Spleen (tissue), 11 donors: ENCODE measurements at regions not wholly inside any gene's neighbourhood (a gene's known extent, or its start where the extent isn't known, plus 50 kb on each side); places are given as distances from the start of the nearest gene placed in this dataset.

Source experiments
- DNase-seq: peaks from one replicate; pipeline ENCODE4 v3.0.0-alpha.2; 2020
- H3K27ac ChIP-seq, 8 donors: fragments of 200-600 bp; sonication (generic) in 7 of 8; 1 replicate in 4 of 8; 2 replicates in 4 of 8; pipeline versions ENCODE4 v1.5.0 to v1.8.0; 2016 to 2021; ENCODE audit warnings: inconsistent platforms in 4 of 8, mild to moderate bottlenecking in 4 of 8, moderate library complexity in 1 of 8
- H3K27me3 ChIP-seq, 7 donors: fragments of 200-600 bp; sonication (generic) in 6 of 7; replicated peaks in 1 of 7; 1 replicate in 4 of 7; 2 replicates in 3 of 7; pipeline versions ENCODE4 v1.5.0 to v1.8.0; 2016 to 2021; ENCODE audit warnings: inconsistent platforms in 3 of 7, mild to moderate bottlenecking in 1 of 7
- H3K36me3 ChIP-seq, 6 donors: fragments of 200-600 bp; sonication (generic) in 5 of 6; 1 replicate in 4 of 6; 2 replicates in 2 of 6; pipeline versions ENCODE4 v1.5.0 to v1.8.0; 2016 to 2021; ENCODE audit warnings: inconsistent platforms in 2 of 6
- H3K4me1 ChIP-seq, 6 donors: fragments of 200-600 bp; sonication (generic) in 5 of 6; 1 replicate in 3 of 6; 2 replicates in 3 of 6; pipeline versions ENCODE4 v1.5.0 to v1.8.0; 2016 to 2021; ENCODE audit warnings: inconsistent platforms in 3 of 6
- H3K4me3 ChIP-seq, 8 donors: fragments of 200-600 bp; sonication (generic) in 7 of 8; 1 replicate in 4 of 8; 2 replicates in 4 of 8; pipeline versions ENCODE4 v1.5.0 to v1.8.0; 2016 to 2021; ENCODE audit warnings: inconsistent platforms in 4 of 8, mild to moderate bottlenecking in 4 of 8, moderate library complexity in 2 of 8
- H3K9me3 ChIP-seq, 8 donors: fragments of 200-600 bp; sonication (generic) in 7 of 8; 1 replicate in 4 of 8; 2 replicates in 4 of 8; pipeline versions ENCODE4 v1.5.0 to v1.8.0; 2016 to 2021; ENCODE audit warnings: inconsistent platforms in 4 of 8
- POLR2A ChIP-seq, 3 donors: fragments of 450-650 bp; IDR thresholded peaks; one replicate each; pipeline ENCODE4 v1.5.1; 2017; ENCODE audit warnings: antibody characterized with exemption in 3 of 3, mild to moderate bottlenecking in 1 of 3
- POLR2AphosphoS5 ChIP-seq, 3 donors: sonication (generic); formaldehyde crosslinking; IDR thresholded peaks; one replicate each; pipeline ENCODE4 v1.5.1; 2017; ENCODE audit warnings: antibody characterized with exemption in 3 of 3
- WGBS, 5 donors: extraction: QIAGEN DNeasy Blood & Tissue Kit in 3 of 5; methylation state at CpG; one replicate each; pipeline versions ENCODE4 v1.1.5 to v1.1.7; 2013 to 2018; 5-methylcytosine and 5-hydroxymethylcytosine counted together
- intact Hi-C: fragments of 100-400 bp; cut with DNase I; formaldehyde crosslinking; loops from one replicate; pipeline ENCODE4 v1.15.0; 2023; ENCODE audit warnings: low total_unique reads
- TF ChIP-seq, protein P1 (sequence below), 11 experiments: fragments of 200-600 bp in 7 of 11; fragments of 450-650 bp in 4 of 11; sonication (generic) in 4 of 11; IDR thresholded peaks in 8 of 11; conservative IDR thresholded peaks in 3 of 11; 1 replicate in 7 of 11; 2 replicates in 4 of 11; pipeline versions ENCODE4 v1.4.0 to v1.8.0; 2016 to 2021; ENCODE audit warnings: antibody characterized with exemption in 11 of 11, inconsistent platforms in 4 of 11, mild to moderate bottlenecking in 1 of 11
- donor health status: healthy with polysubstance abuse.
- donor health status: DM: no; HTN: no; CAD: no; lungs with moderate emphysema.
- donor health status: DM: no; HTN: no; CAD: no.
- donor health status: Bipolar disorder and iron deficiency.
- donor health status: healthy.
- donor health status: DM: no; HTN: no; CAD: no.
- donor health status: DM: yes; HTN: yes; CAD: no.

DNA sequence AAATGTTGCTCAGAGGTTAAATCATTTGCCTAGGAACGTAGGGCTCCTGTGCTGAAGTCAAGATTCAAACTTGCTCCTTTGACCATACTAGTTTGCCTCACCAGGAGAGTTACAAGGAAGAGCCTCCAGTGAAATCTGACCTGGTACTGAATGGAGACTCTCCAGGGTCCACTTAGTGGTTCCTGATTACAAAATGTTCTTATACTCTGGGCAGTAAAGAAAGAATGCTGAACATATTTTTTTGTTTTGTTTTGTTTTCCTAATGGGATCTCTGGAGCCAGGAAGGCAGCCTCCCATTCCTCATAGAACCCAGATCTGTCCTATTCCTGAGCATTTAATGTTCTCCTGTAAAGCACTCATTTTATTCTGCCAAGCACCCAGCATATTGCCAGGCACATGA is 256.5 kb upstream of the CLINT1 start:
- TF ChIP-seq POLR2AphosphoS5 (IDR thresholded peaks at IDR 0.05), result no peak
- no peak for TF ChIP-seq POLR2A (IDR thresholded peaks at IDR 0.05)
- TF ChIP-seq, protein P1, sequence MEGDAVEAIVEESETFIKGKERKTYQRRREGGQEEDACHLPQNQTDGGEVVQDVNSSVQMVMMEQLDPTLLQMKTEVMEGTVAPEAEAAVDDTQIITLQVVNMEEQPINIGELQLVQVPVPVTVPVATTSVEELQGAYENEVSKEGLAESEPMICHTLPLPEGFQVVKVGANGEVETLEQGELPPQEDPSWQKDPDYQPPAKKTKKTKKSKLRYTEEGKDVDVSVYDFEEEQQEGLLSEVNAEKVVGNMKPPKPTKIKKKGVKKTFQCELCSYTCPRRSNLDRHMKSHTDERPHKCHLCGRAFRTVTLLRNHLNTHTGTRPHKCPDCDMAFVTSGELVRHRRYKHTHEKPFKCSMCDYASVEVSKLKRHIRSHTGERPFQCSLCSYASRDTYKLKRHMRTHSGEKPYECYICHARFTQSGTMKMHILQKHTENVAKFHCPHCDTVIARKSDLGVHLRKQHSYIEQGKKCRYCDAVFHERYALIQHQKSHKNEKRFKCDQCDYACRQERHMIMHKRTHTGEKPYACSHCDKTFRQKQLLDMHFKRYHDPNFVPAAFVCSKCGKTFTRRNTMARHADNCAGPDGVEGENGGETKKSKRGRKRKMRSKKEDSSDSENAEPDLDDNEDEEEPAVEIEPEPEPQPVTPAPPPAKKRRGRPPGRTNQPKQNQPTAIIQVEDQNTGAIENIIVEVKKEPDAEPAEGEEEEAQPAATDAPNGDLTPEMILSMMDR (IDR thresholded peaks at IDR 0.05 in 8 of 11, conservative IDR thresholded peaks at IDR 0.05 in 3 of 11), result no peak
- H3K36me3 ChIP-seq, result no peaks in the 10 kb centered on the region
- no peak overlapping the region for H3K4me3 ChIP-seq
- intact Hi-C loops, result no loop called here
- H3K4me1 ChIP-seq, result no peaks in the 10 kb centered on the region
- no peak for DNase-seq
- no peaks in the 10 kb centered on the region for H3K9me3 ChIP-seq
- H3K27me3 ChIP-seq, result peaks cover 0 to 18% (median 0%) of the 10 kb centered on the region in 7 donors
- no peak overlapping the region for H3K27ac ChIP-seq
- 60 to 86% (median 72%) methylated on average over 1 of the region's 1 CpG for WGBS, 5 donors

DNA sequence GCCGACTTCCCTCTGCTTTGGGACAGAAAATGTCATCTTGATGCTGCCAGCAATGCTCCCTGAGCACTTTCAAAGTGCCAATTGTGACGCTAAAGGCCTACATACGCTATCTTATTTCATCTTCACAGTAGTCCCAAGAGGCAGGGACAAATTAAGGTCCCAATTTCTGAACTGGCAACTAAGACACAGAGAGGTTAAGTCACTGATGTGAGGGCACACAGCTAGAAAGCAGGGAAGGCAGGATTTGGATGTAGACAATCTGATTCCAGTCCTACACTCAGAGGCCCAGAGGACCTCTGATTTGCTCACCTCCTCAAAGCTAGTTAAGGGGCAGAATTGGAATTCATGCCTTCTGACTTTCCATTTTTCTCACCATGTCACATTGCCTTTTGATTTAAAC is 249.2 kb upstream of the CLINT1 start:
- no peak for DNase-seq
- Histone ChIP-seq H3K27me3 (peaks cover 0 to 8% (median 0%) of the 10 kb centered on the region in 7 donors), H3K27ac (no peak overlapping the region), H3K36me3 (no peaks in the 10 kb centered on the region), H3K4me1 (no peaks in the 10 kb centered on the region), H3K9me3 (no peaks in the 10 kb centered on the region), H3K4me3 (no peak overlapping the region)
- TF ChIP-seq POLR2AphosphoS5 (IDR thresholded peaks at IDR 0.05) (no peak), POLR2A (IDR thresholded peaks at IDR 0.05) (no peak)
- TF ChIP-seq, protein P1 (IDR thresholded peaks at IDR 0.05 in 8 of 11, conservative IDR thresholded peaks at IDR 0.05 in 3 of 11), result no peak
- 78 to 89% (median 88%) methylated on average over 3 of the region's 3 CpGs for whole genome bisulfite sequencing, 5 donors
- intact Hi-C loops, result no loop called here

DNA sequence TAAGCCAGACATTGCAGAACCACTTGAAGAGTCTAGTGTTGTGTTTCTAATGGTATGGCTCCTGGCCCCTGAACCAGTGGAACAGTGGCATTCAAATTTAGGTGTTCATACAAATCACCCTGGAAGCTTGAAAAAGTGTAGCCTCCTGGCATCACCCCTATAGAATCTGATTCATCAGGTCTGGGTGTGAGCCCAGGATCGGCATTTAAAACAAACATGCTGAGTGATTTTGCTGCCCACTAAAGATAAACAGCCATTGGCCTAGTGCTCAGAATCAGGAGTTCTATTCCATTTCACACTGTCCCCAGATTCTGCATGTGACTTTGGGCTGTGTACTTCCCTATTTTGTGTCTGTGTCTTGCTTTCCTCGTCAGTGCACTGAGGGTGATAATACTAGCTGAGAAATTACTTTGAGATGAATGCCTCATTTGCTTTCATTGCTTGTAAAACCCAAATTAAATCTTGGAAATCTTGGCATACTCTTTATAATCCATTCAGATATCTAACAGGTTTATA is 241.5 kb upstream of the CLINT1 start:
- H3K4me1 ChIP-seq, result no peaks in the 10 kb centered on the region
- H3K4me3 ChIP-seq, result no peak overlapping the region
- DNase-seq, result no peak
- TF ChIP-seq POLR2AphosphoS5 (IDR thresholded peaks at IDR 0.05) (no peak), POLR2A (IDR thresholded peaks at IDR 0.05) (no peak)
- TF ChIP-seq, protein P1 (IDR thresholded peaks at IDR 0.05 in 8 of 11, conservative IDR thresholded peaks at IDR 0.05 in 3 of 11), result no peak
- 25 to 52% (median 32%) methylated on average over 2 of the region's 2 CpGs for WGBS, 5 donors
- no peak overlapping the region for H3K27ac ChIP-seq
- H3K36me3 ChIP-seq, result no peaks in the 10 kb centered on the region
- H3K9me3 ChIP-seq, result peaks cover 0 to 15% (median 7%) of the 10 kb centered on the region in 8 donors
- no peaks in the 10 kb centered on the region for H3K27me3 ChIP-seq
- intact Hi-C loops, result no loop called here

DNA sequence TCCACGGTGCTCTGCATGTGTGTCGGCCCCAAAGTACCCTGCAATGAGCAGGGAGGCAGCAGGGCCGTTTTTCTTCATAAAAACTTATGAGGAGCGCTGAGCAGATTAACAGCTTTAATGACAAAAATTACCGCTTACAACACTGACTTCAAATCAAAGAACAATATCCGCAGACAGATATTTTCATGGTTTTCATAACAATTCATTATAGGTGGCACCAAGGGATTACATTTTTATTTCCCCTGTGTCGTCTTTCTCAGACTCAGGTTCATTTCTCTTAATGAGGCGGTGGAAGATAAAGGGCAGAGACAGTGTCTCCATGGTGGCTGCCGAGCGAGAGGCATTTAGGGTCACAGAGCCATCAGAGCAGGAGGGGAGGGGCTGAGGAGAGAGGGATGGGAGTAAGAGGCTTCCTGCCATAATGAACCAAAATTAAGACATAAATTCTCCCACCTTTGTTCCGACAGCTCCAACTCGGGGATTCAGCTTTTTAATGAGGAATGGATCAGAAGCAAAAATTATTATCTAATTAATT is 240.7 kb upstream of the CLINT1 start:
- H3K9me3 ChIP-seq, result peaks cover 0 to 15% (median 7%) of the 10 kb centered on the region in 8 donors
- WGBS, 5 donors, result 78 to 92% (median 83%) methylated on average over 12 of the region's 12 CpGs
- TF ChIP-seq POLR2AphosphoS5 (IDR thresholded peaks at IDR 0.05), result no peak
- TF ChIP-seq, protein P1 (IDR thresholded peaks at IDR 0.05 in 8 of 11, conservative IDR thresholded peaks at IDR 0.05 in 3 of 11), result no peak
- no peak for TF ChIP-seq POLR2A (IDR thresholded peaks at IDR 0.05)
- no peaks in the 10 kb centered on the region for H3K36me3 ChIP-seq
- intact Hi-C loops, result no loop called here
- H3K27ac ChIP-seq, result no peak overlapping the region
- no peaks in the 10 kb centered on the region for H3K4me1 ChIP-seq
- H3K4me3 ChIP-seq, result no peak overlapping the region
- DNase-seq, result no peak
- no peaks in the 10 kb centered on the region for H3K27me3 ChIP-seq
